Inflammatory macrophage (primary cell): ENCODE measurements at regions not wholly inside any gene's neighbourhood (a gene's known extent, or its start where the extent isn't known, plus 50 kb on each side); places are given as distances from the start of the nearest gene placed in this dataset.
"Not testable (repeated sequence)": the region's sequence is repeated elsewhere in the genome, so short reads cannot be mapped to it uniquely, and the experiment has no call there.

Experiments
- DNase-seq, 2 donors: peaks; one replicate each; pipeline ENCODE4 v3.0.0-alpha.2; 2020 to 2022

DNA sequence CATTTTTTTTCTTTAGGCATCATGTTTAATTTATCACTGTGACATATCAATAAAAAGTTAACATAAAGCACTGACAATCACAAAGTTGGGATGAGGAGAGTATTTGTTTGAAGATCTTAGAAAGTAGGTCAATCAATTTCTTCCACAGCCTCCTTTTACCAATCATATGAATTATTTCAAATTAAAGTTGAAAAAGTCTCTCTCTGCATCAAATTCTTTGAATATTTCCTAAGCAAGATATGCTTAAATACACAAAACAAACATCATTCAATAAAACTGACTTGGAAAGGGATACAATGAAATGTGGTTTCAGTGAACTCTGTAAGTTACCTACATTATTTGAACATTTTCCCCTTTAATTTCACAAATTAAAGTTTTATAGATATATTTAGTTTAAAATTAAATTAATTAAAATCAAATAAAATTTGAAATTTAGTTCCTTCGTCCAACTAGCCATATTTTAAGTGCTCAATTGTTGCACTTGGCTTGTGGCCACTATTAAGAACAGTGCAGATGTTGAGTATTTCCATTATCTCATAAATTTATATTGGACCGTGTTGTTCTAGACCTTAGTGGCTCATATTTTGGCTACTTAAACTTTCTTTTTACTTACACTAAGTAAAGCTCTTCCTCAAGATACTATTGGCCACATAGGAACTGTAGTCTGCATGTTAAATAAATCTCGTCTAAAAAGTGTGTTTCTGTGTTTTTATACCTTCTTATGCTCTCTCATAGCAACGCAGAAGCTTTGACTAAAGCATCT, 949.7 kb upstream of the NUDT12 start:
- DNase-seq: no peak

DNA sequence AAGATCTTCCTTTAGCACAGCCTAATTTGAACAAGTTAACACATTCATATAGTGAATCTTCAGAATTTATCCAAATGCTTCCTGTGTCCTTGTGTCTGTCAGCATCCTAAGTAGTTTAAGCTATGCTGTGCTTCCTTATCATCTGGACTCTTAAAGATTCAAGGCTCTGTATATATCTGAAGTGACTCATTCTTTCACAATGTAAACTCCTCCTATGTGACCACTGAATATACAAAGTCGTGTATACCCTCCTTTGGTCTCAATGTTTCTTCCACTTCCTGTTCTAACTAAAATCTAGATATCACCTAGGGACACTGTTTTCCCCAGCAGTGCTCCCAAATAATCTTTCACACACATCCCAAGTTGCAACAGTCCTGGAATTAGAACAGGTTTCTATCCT, 935.7 kb upstream of the NUDT12 start:
- DNase-seq: no peak

DNA sequence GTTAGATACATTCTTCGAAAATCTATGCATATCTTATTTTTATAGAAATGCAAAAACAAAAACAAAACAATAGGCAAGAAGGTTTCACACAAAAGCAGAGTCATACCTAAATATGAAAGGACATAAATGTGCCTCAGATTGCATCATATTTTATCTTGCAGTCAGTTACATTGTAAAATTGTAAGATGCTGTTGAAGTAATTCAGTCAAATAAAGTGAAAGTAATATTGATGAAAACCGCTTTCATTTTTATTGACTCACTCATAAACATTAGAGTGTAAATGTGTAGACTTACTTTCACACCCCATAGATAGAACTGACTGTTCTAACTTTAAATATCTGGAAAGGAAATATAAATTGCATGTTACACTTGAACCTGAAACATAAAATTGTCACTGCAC, 931.5 kb upstream of the NUDT12 start:
- no peak for DNase-seq

- DNase-seq: no peak
These were observed 910.2 kb upstream of the NUDT12 start for GRCh38 chr5:104472811-104473210.

DNA sequence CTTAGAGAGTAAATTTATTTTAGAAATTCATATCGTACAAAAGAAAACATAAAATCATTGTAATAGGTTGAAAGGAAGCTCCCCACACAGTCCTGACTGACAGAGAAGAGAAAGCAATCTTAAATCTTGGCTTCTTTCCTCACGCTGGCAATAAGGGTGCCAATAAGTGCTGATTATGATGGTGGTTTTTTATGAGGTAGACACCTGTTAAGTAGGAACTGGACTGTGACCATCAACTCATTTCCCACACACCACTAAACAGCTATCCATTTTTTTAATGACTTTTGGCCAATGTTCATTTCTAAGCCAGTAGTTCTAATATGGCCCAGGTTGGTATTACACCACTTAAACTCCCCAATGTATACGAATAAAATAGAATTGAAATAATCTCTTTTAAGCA, 893.5 kb upstream of the NUDT12 start:
- DNase-seq: no peak

DNA sequence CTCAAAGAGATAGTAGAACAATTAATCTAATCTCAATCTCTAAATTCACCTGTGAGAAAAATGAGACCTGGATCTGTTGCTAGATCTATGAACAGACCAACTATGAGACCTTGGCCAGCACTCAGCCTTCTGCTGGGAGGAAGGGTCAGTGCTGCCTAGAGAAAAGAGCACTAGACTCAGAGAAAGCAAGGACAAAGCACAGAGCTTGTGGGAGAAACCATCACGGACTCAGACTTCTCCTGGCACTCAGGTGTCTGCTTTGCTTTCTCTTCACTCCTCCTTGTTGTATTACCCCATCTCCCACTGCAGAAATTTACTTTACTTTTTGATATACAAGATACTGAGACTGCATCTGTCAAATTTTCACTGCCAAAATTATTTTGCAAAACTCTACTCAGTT, 890.0 kb upstream of the NUDT12 start:
- no peak for DNase-seq

DNA sequence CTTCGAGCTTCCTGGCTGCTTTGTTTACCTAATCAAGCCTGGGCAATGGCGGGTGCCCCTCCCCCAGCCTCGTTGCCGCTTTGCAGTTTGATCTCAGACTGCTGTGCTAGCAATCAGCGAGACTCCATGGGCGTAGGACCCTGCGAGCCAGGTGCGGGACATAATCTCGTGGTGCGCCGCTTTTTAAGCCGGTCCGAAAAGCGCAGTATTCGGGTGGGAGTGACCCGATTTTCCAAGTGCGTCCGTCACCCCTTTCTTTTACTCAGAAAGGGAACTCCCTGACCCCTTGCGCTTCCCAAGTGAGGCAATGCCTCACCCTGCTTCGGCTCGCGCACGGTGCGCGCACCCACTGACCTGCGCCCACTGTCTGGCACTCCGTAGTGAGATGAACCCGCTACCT, 889.3 kb upstream of the NUDT12 start:
- not testable (repeated sequence) for DNase-seq

- DNase-seq: no peak
These were observed 882.1 kb upstream of the NUDT12 start for GRCh38 chr5:104444656-104445055.

GRCh38 chr5:104443706-104444105, 881.1 kb upstream of the NUDT12 start:
- no peak for DNase-seq

DNA sequence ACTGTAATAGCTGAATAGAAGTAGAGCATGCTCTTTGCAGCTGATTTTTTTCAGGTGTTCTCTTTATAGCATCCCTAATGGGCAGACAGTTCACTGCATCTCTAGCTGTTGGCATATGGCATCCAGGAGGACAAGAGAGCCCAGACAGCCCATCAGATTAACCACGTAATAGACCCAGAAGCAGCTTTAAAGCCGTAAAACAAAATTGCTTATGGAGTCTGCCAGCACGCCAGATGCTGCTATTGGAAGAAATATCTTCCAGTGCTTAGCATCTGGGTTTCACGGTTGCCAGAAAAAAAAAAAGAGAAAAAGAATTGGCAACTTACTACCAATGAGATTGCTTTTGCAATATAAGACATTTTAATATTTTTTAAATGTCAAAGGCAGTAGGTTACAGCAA, 869.4 kb upstream of the NUDT12 start:
- no peak for DNase-seq

DNA sequence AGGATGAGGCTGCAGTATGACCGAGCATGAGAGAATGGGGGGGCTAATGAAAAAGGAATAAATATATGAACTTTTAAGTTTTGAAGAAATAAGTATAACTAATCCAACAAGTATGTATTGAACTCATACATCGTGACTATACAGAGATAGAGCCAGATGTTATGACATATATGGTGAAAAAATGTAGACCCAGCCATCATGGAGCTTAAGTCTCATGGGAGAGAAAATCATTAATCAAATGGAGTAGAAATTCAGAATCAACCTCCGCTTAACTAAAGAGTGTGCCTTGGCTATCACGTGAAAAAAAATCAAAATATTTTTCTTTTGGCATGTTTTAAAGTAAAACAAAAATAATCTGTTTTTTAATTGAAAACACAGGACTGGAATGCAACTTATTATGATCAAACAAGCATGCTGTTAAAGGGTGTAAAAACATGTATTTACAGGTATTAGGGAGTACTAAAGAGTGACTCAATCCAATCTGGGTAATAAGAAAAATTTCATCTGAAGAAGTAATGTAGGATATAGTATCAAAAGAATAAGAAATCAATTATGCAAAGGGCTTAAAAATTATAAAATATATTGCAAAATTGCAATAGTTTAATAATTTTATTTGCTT, 868.5 kb upstream of the NUDT12 start:
- DNase-seq: no peak

- DNase-seq: no peak
These were observed 867.3 kb upstream of the NUDT12 start for GRCh38 chr5:104429911-104430310.

DNA sequence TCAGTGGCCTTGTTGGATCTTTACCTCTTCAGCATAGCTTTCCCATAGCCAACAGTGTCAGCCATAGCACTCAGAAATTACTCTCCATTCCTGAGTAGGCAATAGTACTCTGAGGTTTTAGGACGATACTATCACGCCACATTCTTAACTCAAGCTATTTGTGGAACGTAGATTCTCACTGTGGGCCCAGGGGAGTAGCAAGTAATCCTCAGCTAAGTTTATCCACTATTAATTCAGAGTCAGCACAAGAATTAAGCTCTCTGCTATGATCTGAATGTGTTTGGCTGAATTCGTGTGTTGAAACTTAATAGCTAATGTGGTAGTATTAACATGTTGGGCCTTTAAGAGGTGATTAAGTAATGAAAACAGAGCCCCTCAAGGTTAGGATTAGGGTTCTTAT, 858.8 kb upstream of the NUDT12 start:
- DNase-seq: no peak

DNA sequence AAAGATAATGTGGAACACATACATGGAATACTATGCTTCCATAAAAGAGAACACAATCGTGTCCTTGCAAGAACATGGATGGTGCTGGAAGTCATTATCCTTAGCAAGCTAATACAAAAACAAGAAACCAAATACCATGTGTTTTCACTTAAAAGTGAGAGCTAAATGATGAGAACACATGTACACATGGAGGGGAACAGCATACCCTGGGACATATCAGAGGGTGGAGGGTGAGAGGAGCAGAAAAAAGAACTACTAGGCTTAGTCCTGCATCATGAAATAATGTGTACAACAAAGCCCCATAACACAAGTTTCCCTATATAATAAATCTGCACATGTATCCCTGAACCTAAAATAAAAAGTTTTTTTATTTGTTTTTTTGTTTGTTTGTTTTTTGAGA, 855.5 kb upstream of the NUDT12 start:
- DNase-seq: no peak

- DNase-seq: no peak
These were observed 850.2 kb upstream of the NUDT12 start for GRCh38 chr5:104412649-104413240.

- DNase-seq: no peak
These were observed 838.4 kb upstream of the NUDT12 start for GRCh38 chr5:104400941-104401340.

GRCh38 chr5:104385906-104386305, 823.3 kb upstream of the NUDT12 start:
- no peak for DNase-seq

- DNase-seq: no peak
These were observed 812.8 kb upstream of the NUDT12 start for GRCh38 chr5:104375345-104375744.

DNA sequence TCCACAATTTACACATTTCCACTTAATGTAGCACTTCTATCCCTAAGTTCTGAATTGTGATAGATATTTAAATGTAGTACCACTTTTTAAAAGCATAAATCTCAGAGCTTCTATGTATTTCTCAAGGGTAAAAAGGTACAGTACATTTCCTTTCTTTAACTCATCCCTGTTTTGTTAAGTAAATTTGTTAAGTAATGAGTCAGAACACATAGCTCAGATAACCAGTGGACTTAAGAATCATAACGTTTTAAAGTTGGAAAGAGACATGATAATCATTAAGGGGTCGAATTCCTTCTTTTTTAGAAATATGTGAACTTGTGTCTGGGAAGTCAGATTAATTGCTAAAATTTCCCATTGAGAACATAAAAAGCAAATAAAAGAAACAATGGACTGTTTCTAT, 810.2 kb upstream of the NUDT12 start:
- DNase-seq: no peak

DNA sequence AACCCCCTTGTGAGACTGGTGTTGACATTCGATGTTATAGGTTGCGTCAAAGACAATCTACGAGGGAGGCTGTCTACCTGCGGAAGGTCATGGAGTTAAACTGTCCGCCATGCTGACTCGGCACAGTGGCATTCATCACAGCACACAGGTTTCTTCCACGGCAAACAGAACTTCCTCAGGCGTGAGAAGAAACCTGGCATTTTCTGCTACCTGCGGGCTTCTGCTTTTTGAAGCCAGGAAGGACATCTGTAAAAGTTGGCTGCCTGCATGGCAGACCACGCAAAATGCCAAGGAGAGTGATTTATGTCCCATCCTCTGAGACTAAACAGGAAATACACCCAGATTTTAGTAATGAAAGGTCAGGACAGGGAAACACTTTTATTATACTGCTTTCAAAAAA, 809.8 kb upstream of the NUDT12 start:
- no peak for DNase-seq

DNA sequence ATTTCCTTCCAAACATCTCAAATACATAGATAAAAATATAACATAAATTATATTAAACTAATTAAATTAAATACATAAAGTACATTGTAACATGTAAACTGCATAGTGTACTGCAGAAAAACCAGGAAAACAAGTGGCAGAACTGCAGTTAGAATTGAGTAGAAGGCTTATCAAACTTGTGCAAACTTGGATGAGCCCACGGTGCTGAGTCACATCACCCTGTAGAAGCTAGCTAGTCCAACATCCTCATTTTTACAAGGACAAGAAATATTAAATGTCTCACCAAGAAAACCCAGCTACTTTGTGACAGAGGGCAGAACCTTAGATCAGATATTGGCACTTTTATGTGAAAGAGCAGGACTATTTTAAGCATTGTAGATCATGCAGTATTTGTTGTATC, 807.9 kb upstream of the NUDT12 start:
- no peak for DNase-seq

GRCh38 chr5:104367978-104368377, 805.4 kb upstream of the NUDT12 start:
- DNase-seq: no peak

DNA sequence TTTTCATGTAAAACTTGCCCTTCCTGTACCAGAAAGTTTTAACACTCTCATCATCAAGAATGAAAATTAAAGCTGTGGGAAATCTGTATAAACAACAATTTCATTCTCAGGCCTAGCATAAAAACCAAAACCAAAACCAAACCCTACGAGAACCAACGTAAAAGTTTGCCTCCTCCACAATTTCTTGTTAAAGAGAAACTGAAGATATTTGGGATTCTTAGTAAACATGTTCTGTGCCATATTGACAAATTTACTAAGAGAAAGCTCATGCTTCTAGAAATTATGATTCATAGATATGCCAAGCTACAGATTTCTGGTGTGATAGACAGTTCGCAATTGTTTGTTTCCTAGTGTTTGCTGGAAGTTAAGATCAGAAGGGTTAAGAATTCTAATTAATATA, 801.0 kb upstream of the NUDT12 start:
- no peak for DNase-seq

DNA sequence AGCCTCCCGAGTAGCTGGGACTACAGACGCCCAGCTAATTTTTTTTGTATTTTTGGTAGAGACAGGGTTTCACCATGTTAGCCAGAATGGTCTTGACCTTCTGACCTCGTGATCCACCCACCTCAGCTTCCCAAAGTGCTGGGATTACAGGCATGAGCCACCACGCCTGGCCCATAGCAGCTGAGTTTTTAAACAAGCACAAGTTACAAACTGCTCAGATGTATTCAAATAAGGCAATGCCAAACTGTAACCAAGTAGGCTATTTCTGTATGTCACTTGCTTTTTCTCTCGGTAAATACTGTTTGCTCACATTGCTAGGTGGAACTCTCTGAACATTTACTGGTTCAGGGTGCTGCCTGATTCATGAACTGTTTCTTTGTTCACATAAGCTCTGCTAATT, 799.3 kb upstream of the NUDT12 start:
- DNase-seq: no peak
